ENCODE measurements at regions not wholly inside any gene's neighbourhood (a gene's known extent, or its start where the extent isn't known, plus 50 kb on each side); places are given as distances from the start of the nearest gene placed in this dataset.

GRCh38 chr9:107539427-107540163 is 50.0 kb upstream of the KLF4 start:
- no peak for DNase-seq (ENCODE audit: low spot score)
